ENCODE measurements at regions not wholly inside any gene's neighbourhood (a gene's known extent, or its start where the extent isn't known, plus 50 kb on each side); places are given as distances from the start of the nearest gene placed in this dataset.

- Histone ChIP-seq H3K4me1 (ENCODE audit: control insufficient read depth in 5 of 5, insufficient read depth in 5 of 5, low read length in 5 of 5) (peaks cover 0 to 3% (median 0%) of the 10 kb centered on the region in 5 donors), H3K9ac (ENCODE audit: insufficient read depth in 1 of 2, low read length in 2 of 2) (no peak overlapping the region), H3K27ac (ENCODE audit: low read depth in 1 of 2, low read length in 1 of 2) (no peak overlapping the region), H3K9me3 (ENCODE audit: control insufficient read depth in 4 of 4, insufficient read depth in 3 of 4, low read length in 3 of 4) (peaks cover 0 to 2% (median 0%) of the 10 kb centered on the region in 4 donors), H3K27me3 (ENCODE audit: control insufficient read depth in 3 of 3, insufficient read depth in 3 of 3, low read length in 2 of 3) (no peaks in the 10 kb centered on the region), H3K4me3 (no peak overlapping the region), H3K36me3 (ENCODE audit: control insufficient read depth in 4 of 4, insufficient read depth in 4 of 4, low read length in 4 of 4) (no peaks in the 10 kb centered on the region)
- WGBS, 2 donors: 95 to 98% methylated on average over 3 of the region's 3 CpGs
- no peak for TF ChIP-seq CTCF (IDR thresholded peaks at IDR 0.05; ENCODE audit: control extremely low read depth, extremely low read depth)
- DNase-seq: no peak
- ATAC-seq (ENCODE audit: insufficient read depth, low FRiP score): no peak
Measured at GRCh38 chr12:90106568-90106967, 397.9 kb upstream of the ATP2B1 start.

GRCh38 chr12:90102957-90103652, 394.5 kb upstream of the ATP2B1 start:
- ATAC-seq (ENCODE audit: insufficient read depth, low FRiP score): no peak
- no peak overlapping the region for H3K27ac ChIP-seq (ENCODE audit: low read depth in 1 of 2, low read length in 1 of 2)
- DNase-seq: peak in 2 of 3 donors; percentile 39 to 50
- H3K4me1 ChIP-seq (ENCODE audit: control insufficient read depth in 5 of 5, insufficient read depth in 5 of 5, low read length in 5 of 5): peaks cover 0 to 5% (median 0%) of the 10 kb centered on the region in 5 donors
- no peak overlapping the region for H3K9ac ChIP-seq (ENCODE audit: insufficient read depth in 1 of 2, low read length in 2 of 2)
- WGBS, 2 donors: 61 to 63% methylated on average over 3 of the region's 3 CpGs
- H3K36me3 ChIP-seq (ENCODE audit: control insufficient read depth in 4 of 4, insufficient read depth in 4 of 4, low read length in 4 of 4): no peaks in the 10 kb centered on the region
- TF ChIP-seq CTCF (IDR thresholded peaks at IDR 0.05; ENCODE audit: control extremely low read depth, extremely low read depth): peak; percentile 17
- no peaks in the 10 kb centered on the region for H3K27me3 ChIP-seq (ENCODE audit: control insufficient read depth in 3 of 3, insufficient read depth in 3 of 3, low read length in 2 of 3)
- no peak overlapping the region for H3K4me3 ChIP-seq
- peaks cover 0 to 2% (median 0%) of the 10 kb centered on the region in 4 donors for H3K9me3 ChIP-seq (ENCODE audit: control insufficient read depth in 4 of 4, insufficient read depth in 3 of 4, low read length in 3 of 4)

DNA sequence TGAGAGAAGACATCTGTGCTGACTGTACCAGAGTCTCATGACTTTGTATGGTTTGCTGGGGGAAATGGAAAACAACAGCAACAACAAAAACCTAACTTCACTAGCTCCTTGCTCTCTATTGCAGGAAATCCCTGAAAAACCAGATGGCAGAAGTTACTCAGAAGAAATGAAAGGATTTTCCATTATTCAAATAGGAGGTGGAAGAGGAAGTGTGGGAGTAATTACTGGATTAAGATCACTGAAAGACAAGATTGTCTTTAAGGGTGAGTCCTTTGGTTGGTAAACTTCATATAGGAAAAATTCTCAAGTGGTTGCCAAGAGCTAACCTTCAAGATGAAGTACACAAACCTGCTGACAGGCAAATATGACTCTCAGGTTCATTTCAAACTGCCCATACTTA, 391.9 kb upstream of the ATP2B1 start:
- no peak overlapping the region for H3K4me3 ChIP-seq
- DNase-seq (no peak), ATAC-seq (ENCODE audit: insufficient read depth, low FRiP score) (no peak)
- H3K4me1 ChIP-seq (ENCODE audit: control insufficient read depth in 5 of 5, insufficient read depth in 5 of 5, low read length in 5 of 5): peaks cover 0 to 5% (median 0%) of the 10 kb centered on the region in 5 donors
- H3K9ac ChIP-seq (ENCODE audit: insufficient read depth in 1 of 2, low read length in 2 of 2): no peak overlapping the region
- no peaks in the 10 kb centered on the region for H3K27me3 ChIP-seq (ENCODE audit: control insufficient read depth in 3 of 3, insufficient read depth in 3 of 3, low read length in 2 of 3)
- H3K36me3 ChIP-seq (ENCODE audit: control insufficient read depth in 4 of 4, insufficient read depth in 4 of 4, low read length in 4 of 4): no peaks in the 10 kb centered on the region
- no peaks in the 10 kb centered on the region for H3K9me3 ChIP-seq (ENCODE audit: control insufficient read depth in 4 of 4, insufficient read depth in 3 of 4, low read length in 3 of 4)
- no peak for TF ChIP-seq CTCF (IDR thresholded peaks at IDR 0.05; ENCODE audit: control extremely low read depth, extremely low read depth)
- no peak overlapping the region for H3K27ac ChIP-seq (ENCODE audit: low read depth in 1 of 2, low read length in 1 of 2)

- H3K9me3 ChIP-seq (ENCODE audit: control insufficient read depth in 4 of 4, insufficient read depth in 3 of 4, low read length in 3 of 4): no peaks in the 10 kb centered on the region
- no peak for ATAC-seq (ENCODE audit: insufficient read depth, low FRiP score)
- no peak overlapping the region for H3K9ac ChIP-seq (ENCODE audit: insufficient read depth in 1 of 2, low read length in 2 of 2)
- no peaks in the 10 kb centered on the region for H3K36me3 ChIP-seq (ENCODE audit: control insufficient read depth in 4 of 4, insufficient read depth in 4 of 4, low read length in 4 of 4)
- H3K27ac ChIP-seq (ENCODE audit: low read depth in 1 of 2, low read length in 1 of 2): no peak overlapping the region
- H3K27me3 ChIP-seq (ENCODE audit: control insufficient read depth in 3 of 3, insufficient read depth in 3 of 3, low read length in 2 of 3): no peaks in the 10 kb centered on the region
- no peak for TF ChIP-seq CTCF (IDR thresholded peaks at IDR 0.05; ENCODE audit: control extremely low read depth, extremely low read depth)
- no peak overlapping the region for H3K4me3 ChIP-seq
- H3K4me1 ChIP-seq (ENCODE audit: control insufficient read depth in 5 of 5, insufficient read depth in 5 of 5, low read length in 5 of 5): peaks cover 0 to 5% (median 0%) of the 10 kb centered on the region in 5 donors
- 96 to 100% methylated on average over 1 of the region's 1 CpG for WGBS, 2 donors
- DNase-seq: no peak
Measured at GRCh38 chr12:90099288-90099687, 390.6 kb upstream of the ATP2B1 start.

Data from lung (tissue), 11 donors.